ENCODE measurements at regions not wholly inside any gene's neighbourhood (a gene's known extent, or its start where the extent isn't known, plus 50 kb on each side); places are given as distances from the start of the nearest gene placed in this dataset.

DNA sequence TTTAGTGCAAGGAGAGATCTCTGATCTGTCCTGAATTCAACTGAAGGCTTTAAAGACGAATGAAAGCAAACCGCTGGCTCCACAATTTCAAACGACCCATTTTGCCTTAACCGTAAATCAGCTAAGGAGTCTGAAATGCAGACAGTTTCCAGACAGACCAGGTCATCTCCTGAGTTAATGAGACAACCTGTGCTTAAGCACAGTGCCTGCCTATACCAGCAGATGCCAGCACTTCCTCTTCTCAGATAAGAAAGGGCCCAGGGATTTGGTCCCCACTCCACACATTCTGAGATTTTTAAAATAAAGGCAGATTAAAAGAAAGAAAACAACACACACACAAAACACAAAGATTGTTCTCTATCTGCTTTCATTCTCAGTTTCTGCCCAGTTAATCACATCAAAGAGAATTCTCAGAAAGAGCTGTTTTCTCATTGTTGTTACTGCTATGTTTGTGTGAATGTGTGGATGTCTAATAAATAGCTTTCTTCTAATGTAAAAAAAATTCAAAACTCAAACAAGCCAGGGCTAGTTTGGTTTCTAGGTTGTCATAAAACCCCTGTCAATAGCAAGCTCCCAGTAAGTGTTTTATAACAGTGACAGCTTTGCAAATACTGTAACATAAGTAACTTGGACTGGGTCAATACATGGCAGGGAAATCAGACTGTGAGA, 157.7 kb upstream of the SLC24A2 start:
- Histone ChIP-seq H2AK5ac (ENCODE audit: low read depth, low read length) (no peak overlapping the region), H3K79me2 (ENCODE audit: control insufficient read depth in 1 of 2, insufficient read depth in 2 of 2, low read length in 2 of 2) (no peaks in the 10 kb centered on the region), H3K56ac (replicated peaks; ENCODE audit: insufficient read length, low read depth, low read length) (no peak overlapping the region), H2BK12ac (ENCODE audit: low read depth, low read length) (no peak overlapping the region), H2BK5ac (ENCODE audit: low read depth, low read length) (no peak overlapping the region), H3K27ac (ENCODE audit: low read depth, low read length) (no peak overlapping the region), H3K9me3 (ENCODE audit: insufficient read depth in 2 of 2, low read depth in 1 of 2, low read length in 1 of 2) (no peaks in the 10 kb centered on the region), H3K23me2 (ENCODE audit: low read depth, low read length) (no peaks in the 10 kb centered on the region), H3K4me2 (ENCODE audit: insufficient read depth in 1 of 2, low read depth in 2 of 2, low read length in 2 of 2) (no peak overlapping the region), H4K8ac (ENCODE audit: extremely low read depth, insufficient read depth, low read length) (no peak overlapping the region), H2BK20ac (ENCODE audit: low read length) (no peak overlapping the region), H3K4ac (replicated peaks; ENCODE audit: insufficient read length, low read depth, low read length) (no peak overlapping the region), H3K18ac (ENCODE audit: extremely low read depth, low read length) (no peak overlapping the region), H4K5ac (ENCODE audit: insufficient read length, low read depth, low read length) (no peak overlapping the region), H3K36me3 (ENCODE audit: control insufficient read depth in 2 of 4, insufficient read depth in 4 of 4, low read length in 3 of 4) (no peaks in the 10 kb centered on the region), H4K91ac (replicated peaks; ENCODE audit: insufficient read length, low read length) (no peak overlapping the region), H3K9ac (replicated peaks in 1 of 4; ENCODE audit: extremely low read depth in 1 of 4, low read depth in 3 of 4, low read length in 3 of 4) (no peak overlapping the region), H3K4me1 (replicated peaks in 1 of 4; ENCODE audit: control insufficient read depth in 3 of 4, insufficient read depth in 4 of 4, low read length in 3 of 4) (peaks cover 0 to 5% (median 0%) of the 10 kb centered on the region in 4 experiments; a peak in 1 of 7 replicates), H3K23ac (ENCODE audit: insufficient read length) (no peak overlapping the region), H3K79me1 (ENCODE audit: low read depth, low read length) (no peaks in the 10 kb centered on the region), H3K27me3 (replicated peaks in 1 of 4; ENCODE audit: control insufficient read depth in 3 of 4, extremely low read depth in 1 of 4, insufficient read depth in 3 of 4, low read length in 3 of 4) (no peaks in the 10 kb centered on the region), H2BK120ac (replicated peaks; ENCODE audit: low read depth, low read length) (no peak overlapping the region), H3K14ac (ENCODE audit: insufficient read length) (no peak overlapping the region), H2AFZ (ENCODE audit: low read length) (0 out of 2 replicates have a peak overlapping the region, but pooled peaks have one; percentile 18), H4K20me1 (replicated peaks in 1 of 2; ENCODE audit: control insufficient read depth in 1 of 2, insufficient read depth in 2 of 2, low read length in 2 of 2) (no peaks in the 10 kb centered on the region), H3K4me3 (ENCODE audit: extremely low read depth in 1 of 4, insufficient read depth in 2 of 4, low read depth in 3 of 4, low read length in 4 of 4) (no peak overlapping the region), H2BK15ac (ENCODE audit: low read length) (no peak overlapping the region)
- ChIA-PET CTCF (ENCODE audit: partially characterized antibody) (interaction anchor here (0.7 to 2.9 kb wide), 34 partner anchors 9 to 995 kb away, joined by 3 to 20 read pairs (median 3); no protein-coding TSS in a partner anchor), POLR2A (ENCODE audit: partially characterized antibody) (interaction anchor here (1.3 kb wide), 1 partner anchor 11 kb away, joined by 4 read pairs; no protein-coding TSS in a partner anchor)
- FAIRE-seq (peak; percentile 72), DNase-seq (ENCODE audit: low read depth in 1 of 2, low spot score in 2 of 2) (no peak)
- 77% methylated on average over 4 of the region's 4 CpGs; no CpG with 5 or more reads in 1 of the 2 experiments for WGBS, 2 experiments (ENCODE audit: extremely low coverage in 1 of 2, insufficient coverage in 1 of 2, insufficient read length in 1 of 2, insufficient replicate concordance in 2 of 2, low coverage in 1 of 2, low lambda C conversion rate in 2 of 2, missing lambda C conversion rate in 1 of 2)
- TF ChIP-seq, protein P1, sequence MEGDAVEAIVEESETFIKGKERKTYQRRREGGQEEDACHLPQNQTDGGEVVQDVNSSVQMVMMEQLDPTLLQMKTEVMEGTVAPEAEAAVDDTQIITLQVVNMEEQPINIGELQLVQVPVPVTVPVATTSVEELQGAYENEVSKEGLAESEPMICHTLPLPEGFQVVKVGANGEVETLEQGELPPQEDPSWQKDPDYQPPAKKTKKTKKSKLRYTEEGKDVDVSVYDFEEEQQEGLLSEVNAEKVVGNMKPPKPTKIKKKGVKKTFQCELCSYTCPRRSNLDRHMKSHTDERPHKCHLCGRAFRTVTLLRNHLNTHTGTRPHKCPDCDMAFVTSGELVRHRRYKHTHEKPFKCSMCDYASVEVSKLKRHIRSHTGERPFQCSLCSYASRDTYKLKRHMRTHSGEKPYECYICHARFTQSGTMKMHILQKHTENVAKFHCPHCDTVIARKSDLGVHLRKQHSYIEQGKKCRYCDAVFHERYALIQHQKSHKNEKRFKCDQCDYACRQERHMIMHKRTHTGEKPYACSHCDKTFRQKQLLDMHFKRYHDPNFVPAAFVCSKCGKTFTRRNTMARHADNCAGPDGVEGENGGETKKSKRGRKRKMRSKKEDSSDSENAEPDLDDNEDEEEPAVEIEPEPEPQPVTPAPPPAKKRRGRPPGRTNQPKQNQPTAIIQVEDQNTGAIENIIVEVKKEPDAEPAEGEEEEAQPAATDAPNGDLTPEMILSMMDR (IDR thresholded peaks at IDR 0.05; ENCODE audit: control extremely low read depth in 1 of 3, insufficient read depth in 1 of 3, low read depth in 1 of 3, low read length in 3 of 3), result peak; percentile 37 to 69 (median 48); a peak in 3 of 4 replicates
- TF ChIP-seq EZH2 (IDR thresholded peaks at IDR 0.05; ENCODE audit: low read depth, low read length, severe bottlenecking) (no peak), RAD21 (IDR thresholded peaks at IDR 0.05 in 1 of 2, conservative IDR thresholded peaks at IDR 0.05 in 1 of 2; ENCODE audit: low read depth in 2 of 2, low read length in 2 of 2) (peak; percentile 74 to 82)

All from H1 (cell line).